HG02763 (cell line): ENCODE measurements at regions not wholly inside any gene's neighbourhood (a gene's known extent, or its start where the extent isn't known, plus 50 kb on each side); places are given as distances from the start of the nearest gene placed in this dataset.

Experiments used
- ATAC-seq: cut with Tn5 transposase; IDR thresholded peaks from one replicate; pipeline ENCODE4 v1.9.1; 2021; ENCODE audit warnings: mild to moderate bottlenecking, moderate library complexity; ENCODE audit not compliant: unreplicated experiment

DNA sequence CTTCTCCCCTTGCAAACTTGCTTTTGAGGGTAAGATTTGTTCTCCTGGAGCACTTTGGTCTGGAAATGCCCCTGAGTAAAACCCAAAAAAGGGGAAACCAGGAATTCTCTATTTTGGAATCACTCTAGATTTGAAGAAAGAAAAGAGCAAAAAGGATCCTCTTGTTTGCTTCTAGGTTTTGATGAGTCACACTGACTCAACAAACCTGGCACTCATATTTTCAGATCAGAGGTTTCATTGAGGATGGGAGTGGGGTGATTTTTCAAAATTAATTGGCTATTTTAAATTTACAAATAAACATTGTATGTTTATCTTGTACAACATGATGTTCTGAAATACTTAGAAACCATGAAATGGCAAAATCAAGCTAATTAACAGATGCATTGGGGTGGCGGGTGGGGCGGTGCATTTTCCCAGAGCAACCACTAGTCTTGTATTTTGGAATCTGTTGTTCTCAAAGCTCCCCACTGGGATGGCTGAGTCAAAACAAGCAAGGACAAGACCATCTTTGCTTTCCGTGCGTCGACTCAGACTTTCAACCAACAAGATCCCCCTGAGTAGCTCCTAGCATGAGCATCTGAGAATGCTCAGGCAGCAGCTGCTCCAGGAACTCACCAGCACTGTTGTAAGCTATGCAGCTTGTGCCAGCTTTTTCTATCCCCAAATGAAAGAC is 451.4 kb downstream of the WDR72 start:
- no peak for ATAC-seq

DNA sequence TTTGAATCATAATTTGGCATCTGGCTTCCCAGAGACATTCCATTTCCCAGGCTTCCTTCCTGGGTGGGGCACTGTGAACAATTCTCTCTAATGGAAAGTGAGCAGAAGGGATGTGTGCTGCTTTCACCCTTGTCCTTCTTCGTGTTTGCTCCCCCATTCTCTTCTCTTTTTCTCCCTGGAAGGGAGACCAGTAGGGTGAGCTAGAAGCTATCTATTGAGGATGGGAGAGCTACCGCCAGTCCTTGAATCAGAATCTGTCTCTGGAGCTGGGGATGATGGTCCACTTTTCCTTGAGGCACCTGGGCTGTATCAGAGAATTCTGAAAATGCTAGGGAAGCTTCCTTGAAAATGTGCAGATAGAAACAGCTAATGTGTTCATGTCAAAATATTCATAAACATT is 453.9 kb downstream of the WDR72 start:
- no peak for ATAC-seq

DNA sequence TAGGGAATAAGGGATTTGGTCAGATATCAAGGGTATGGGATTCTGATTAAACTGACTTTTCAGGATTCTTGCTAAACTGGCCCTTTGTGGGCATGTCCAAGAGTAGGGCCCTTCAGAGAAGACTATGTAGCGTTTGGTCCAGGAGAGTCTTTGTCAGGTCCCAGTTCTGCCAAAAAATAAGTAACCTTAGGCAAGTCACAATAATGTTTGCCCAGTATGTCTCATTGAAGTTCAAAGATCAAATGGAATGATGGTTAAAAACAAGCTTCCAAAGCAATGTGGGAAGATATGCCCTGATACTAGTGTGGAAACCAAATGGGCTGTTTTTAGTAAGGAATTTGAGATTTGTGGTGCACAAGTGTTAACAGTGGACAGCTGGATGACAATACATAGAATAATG is 454.4 kb downstream of the WDR72 start:
- no peak for ATAC-seq

DNA sequence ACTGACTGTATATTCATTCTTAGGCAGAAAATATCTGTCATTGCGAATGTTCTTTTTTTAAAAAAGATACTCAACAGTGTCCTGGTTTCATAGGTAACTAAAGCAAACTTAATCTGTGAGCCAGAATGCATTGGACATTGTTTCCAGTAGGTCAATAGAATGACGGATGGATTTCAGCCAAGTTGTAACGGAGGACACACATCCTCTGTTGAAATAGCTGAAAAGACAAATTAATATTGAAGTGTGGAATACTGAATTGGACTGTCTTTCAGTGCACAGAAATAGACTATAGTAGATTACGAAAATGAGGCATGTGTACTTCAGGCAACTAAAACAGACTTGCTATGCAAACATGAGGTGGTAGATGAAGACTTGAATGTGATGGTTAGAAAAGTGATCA is 461.6 kb downstream of the WDR72 start:
- ATAC-seq = no peak

DNA sequence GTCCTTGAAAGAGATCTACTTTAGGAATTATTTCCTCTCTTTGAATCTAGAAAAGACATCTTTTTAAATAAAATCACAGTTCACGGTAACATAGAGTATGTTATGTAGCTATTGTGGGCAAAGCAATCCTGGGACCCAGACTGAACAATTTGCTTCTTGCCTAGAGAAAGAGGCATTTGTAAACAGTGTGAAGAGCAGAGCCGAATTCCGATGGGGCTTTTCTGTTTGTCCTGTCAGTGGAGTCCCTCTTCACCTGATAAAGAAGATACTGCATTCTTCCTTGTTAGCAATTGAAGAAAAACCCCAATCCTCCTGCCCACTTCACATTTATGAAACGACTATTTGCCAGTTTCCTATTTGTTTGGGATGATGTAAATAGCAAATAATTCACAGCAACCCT is 462.9 kb downstream of the WDR72 start:
- no peak for ATAC-seq

DNA sequence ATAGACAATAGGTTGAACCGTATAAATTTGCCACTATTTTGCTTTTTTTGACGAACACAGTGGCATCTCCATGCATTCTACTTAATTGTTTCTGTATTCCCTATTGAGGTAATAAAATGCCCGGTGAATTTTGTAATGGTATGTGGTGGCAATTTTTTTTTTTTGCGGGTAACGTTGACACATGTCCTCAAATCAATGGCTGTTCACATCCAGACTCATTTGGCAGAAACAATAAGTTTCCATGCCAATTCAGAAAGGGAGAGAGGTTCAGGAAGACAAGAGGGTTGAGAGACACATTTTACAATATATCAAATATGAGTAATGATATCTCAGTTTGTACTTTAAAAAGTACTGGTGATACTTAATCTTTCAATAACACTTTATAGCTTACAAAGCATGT is 463.9 kb downstream of the WDR72 start:
- no peak for ATAC-seq

DNA sequence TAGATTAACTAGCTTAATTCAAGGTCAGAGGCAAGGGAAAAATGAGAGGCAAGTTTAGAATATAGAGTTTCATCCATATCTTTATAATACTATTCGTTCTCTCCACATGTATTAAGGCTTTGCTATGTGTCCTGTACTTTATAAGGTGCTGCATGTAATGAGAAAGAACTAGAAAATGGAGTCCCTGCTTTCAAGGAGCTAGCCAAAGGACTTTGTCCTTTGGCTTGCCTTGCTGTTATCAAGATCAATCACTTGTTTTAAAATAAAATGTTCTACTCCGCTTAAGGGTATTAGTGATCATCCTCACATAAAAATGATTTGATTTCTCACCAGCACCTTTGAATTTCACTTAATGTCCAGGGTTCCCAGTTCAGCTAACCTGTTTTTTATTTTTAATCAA is 470.9 kb downstream of the WDR72 start:
- ATAC-seq = no peak

DNA sequence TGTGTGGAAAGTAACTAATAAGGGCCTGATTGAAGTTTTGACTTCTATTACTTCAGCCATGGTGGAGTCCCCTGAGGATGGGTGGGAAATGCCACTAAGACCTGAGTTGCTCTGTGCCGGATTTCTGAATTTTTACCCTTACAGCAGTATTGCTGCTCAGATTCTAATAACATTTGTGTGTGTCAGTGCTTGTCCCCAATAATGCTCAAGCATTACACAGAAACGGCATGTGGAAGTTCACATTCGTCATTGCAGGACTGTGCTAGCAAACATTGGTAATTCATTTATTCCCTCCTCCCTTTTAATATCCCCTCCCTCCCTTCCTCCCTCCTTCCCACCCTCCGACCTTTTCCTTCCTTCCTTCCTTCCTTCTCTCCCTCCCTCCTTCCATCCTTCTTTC is 484.5 kb upstream of the ONECUT1 start:
- no peak for ATAC-seq

DNA sequence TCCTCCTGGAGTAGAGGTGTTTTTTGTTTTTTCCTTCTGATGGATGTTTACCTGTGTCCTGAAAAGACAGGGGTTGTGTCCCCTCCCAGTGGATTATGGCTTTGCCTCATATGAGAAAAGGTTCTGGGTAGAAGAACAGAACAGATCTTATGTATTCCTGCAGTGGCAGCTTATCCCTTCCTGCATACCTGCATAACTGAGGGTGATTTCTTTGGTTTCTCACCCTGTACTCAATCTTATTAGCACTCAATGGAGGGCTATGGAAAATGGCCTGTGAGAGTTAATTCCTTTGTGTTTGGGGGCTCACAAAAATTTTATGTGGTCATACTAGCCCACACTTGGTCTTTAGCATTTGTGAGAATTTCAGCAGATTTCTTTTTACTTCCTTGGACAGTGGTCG is 482.0 kb upstream of the ONECUT1 start:
- ATAC-seq = no peak

DNA sequence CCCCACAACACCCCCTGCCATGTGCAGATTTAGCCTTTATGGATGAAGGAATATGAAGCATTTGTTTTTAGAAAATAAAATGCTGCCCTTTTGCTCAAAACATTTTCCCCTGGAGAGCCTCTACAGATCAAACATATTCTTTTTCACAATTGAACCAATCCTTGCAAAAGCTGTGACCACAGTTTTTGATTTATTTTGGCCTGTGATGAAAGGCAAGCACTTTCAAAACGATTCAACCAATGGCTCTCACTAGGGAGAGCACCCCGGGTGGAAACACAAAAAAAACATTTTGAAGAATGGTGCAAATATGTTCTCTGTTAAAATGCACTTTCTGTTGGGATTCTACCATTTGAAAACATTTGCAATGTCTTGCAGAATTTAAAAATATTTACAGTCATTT is 476.0 kb upstream of the ONECUT1 start:
- ATAC-seq = no peak

DNA sequence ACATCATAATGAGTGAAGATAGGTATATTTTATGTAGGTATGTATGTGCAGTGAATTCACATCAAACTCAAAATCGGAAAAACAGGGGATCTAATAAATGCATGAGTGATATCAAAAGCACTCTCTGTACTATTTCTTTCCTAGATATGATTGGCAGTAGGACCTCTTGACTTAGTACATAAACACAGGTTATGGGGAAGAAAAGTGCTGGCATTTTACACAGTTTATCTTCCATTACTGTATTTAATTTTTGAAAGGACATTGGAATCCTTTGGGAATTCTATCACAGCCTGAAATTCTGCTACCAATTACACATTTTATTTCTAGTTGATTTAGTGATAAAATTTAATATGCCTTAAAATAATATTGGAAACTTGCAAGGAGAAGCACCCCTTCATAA is 470.5 kb upstream of the ONECUT1 start:
- ATAC-seq = no peak

DNA sequence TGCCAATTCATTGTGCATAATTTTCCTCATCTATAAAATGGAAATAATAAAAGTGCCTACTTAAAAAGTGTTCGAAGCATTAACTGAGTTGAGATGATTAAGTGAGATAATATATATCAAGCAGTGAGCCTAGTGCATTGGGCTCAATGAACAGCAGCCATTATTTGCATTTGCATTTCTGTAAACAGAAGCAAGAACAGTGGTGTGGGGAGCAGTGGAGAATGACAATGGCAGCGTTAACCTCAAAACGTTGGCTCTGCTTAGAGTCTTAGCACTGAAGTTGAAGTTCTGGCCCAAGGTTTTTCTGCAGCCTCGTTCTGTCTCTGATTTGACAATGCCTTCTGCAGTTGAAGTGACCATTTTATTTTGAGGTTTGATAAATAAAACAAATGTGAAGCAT is 466.3 kb upstream of the ONECUT1 start:
- ATAC-seq = no peak

DNA sequence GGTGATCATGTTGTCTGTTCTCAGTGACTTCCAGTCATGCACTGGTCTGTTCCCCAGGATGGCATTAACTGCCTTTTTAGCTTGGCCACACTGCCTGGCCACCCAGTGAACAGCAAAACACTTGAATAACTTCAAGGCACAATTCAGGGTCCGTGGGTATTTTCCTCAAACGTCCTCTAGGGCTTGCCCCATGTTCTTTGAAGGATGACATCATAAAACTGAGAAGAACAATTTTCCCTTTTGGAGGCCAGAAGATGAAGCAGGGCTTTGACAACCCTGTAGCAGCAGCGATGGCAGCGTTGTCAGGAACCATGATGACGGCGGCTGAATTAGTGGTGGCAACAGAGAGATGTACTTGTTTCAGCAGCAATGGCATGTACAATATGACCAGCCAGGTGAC is 465.9 kb upstream of the ONECUT1 start:
- ATAC-seq = no peak

DNA sequence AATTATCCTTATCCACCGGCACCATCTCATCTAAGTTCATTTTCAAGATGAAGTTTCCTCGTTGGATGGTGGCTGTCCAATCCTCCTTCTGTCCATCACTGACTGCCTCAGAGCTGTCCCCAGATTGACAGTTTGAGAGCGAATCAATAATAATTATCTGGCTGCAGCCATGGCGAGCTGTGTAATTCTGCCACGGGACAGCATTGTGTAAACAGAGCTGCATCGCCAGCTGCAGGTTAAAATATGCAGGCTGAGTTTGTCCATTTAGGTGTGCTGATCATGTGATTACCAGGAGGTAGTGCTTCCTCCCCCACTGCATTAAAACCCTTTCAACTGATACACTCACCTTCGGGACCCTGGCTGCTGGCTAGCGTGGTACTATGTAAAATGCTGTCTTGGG is 461.9 kb upstream of the ONECUT1 start:
- ATAC-seq = no peak

DNA sequence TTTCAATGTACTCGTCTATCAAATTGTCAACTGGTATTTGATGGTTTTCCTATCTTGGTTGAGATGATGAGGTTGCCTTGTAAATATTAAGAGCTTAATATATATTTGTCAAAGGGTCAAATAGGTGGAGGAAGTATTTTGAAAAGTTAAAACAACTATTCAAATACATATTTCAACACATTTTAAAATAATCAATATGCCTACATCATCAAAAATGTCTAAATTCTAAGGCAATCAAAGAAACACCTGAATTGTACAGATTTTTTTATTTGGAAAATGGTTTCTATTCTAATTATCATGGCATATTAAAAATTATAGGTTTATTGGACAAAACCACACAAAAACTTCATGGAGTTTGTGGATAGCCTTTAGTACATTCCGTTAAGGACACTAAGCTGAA is 461.4 kb upstream of the ONECUT1 start:
- ATAC-seq = no peak

DNA sequence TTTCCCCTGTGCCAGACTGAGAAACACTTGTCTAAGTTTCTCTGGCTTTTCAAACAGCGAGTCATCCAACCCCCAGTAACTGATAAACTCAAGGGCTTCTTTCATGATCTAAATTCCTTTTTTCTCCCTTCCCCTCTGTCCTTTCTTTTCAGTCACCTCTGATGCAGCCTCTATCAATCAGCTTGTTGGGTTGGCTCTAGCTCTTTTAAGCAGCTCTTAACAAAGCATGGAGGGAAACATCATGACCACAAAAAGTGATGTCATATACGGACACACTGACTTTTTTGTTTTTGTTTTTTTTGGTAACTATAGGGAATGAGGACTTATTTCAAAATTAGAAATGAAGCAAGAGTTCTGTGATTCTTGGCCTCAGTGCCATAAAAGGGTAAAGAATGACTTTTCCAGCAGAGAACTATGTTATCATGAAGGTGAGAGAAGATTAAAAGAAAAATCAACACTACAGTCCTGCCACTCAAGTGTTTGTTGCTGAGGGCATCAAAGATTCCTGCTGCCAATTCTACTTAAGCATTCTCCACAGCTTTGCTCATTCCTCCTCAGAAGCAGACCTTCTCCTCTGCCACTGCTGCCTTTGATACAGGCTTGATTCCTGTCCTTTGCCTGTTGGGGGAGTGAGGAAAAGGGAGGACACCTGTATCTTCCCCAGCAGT is 457.0 kb upstream of the ONECUT1 start:
- no peak for ATAC-seq

DNA sequence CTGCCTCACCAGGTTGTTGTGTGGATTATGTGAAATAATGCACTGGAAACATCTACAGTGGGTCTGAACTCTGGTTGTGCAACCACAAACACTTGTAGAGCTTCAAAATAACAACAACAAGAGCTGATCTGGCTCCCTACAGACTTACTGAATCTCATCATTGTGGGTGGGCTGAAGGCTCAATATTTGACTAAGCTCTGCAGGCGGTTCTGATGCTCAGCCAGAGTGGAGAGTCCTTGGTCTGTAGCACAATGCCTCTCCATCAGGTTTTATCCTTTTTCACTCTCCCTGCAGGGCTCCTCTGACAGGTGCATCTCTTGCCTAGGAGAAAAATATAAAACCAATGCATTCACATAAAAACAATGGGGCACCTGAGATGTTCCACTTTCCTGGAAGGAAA is 456.3 kb upstream of the ONECUT1 start:
- ATAC-seq = no peak

DNA sequence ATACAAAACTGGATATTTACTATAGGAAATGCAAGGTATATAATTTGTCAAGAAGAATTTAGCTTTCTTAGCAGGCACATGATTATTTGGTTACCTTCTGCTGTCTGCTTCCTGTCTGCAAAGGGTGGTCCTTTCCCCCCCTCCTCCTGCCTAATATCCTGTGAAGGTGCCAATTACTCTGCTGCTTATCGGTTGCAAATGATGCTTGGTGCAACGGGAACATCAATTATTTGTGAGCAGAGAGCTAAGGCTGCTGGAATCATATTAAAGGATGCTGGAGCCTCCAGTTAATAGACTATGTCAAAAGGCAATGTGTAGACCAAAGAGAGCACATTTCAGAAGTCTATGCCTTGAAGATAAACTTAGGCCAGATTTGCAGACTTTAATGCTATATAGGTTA is 443.7 kb upstream of the ONECUT1 start:
- ATAC-seq = no peak

DNA sequence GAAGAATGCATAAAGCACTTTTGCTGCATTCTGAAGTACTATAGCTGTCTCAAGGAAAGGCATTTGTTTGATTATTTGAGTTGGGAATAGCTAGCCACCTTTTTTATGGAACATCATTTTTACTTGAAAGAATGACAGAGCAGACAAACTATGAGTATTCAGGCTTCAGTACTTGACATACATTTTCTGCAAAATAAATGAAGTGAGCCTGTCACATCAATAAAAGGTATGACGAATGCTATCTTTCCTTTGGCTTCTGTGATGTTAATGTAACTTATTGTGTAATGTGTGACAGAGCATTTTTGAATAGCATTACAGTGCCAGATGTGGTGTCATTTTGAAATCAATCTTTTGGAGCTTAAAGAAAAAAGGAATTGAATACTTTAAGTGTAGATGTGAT is 440.3 kb upstream of the ONECUT1 start:
- ATAC-seq = no peak

DNA sequence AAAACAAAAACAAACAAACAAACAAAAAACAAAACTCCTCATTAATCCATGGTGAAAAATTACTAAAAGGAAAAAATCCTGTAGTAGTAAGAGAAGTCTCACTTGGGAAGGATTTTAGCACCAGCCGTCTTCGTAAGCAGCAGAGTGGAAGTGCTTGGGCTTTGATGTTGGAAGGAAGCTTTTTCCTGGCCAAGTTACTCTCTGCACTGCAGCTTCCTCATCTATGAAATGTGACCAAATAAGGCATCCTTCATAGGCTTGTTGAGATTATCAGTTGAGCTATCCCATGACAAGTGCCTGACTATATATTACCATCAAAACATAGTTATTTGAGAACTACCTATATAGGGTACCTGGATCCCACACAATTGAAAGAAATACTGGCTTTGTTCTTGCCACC is 436.4 kb upstream of the ONECUT1 start:
- ATAC-seq = no peak

DNA sequence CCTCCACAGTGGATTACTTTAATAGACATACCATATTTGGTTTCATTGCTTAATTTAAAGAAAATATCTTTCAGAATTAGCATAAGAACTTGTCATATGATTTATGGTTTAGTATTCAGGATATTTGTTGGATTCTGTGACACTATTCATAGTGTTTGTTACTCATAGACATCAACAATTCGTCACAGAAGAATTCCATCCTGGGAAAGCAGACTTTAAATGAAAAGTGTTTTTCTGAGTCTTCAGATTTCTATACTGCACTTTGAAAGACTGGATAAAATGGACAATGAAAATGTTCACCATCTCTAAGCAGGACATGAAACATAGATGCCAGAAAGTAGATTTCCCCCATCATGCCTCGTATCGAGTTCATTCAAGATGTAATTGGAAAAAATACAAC is 435.6 kb upstream of the ONECUT1 start:
- ATAC-seq = no peak

DNA sequence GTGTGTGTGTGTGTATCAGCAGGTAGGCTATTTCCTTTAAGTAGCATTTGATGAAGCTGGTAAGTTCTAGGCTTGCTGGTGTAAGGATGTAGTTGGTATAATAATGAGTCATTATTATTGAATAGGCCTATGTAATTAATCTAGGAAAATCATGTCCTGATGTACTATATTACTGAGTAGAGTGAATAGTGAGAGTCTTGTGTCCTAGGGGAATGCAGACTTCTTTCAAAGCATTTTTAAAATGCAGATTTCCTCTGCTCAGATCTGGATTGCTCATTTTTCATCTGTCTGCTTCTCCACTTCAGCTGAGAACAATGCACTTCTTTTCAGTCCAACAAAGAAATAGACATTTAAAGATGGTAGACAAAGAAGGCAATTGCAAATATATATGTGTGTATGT is 434.2 kb upstream of the ONECUT1 start:
- ATAC-seq = no peak

DNA sequence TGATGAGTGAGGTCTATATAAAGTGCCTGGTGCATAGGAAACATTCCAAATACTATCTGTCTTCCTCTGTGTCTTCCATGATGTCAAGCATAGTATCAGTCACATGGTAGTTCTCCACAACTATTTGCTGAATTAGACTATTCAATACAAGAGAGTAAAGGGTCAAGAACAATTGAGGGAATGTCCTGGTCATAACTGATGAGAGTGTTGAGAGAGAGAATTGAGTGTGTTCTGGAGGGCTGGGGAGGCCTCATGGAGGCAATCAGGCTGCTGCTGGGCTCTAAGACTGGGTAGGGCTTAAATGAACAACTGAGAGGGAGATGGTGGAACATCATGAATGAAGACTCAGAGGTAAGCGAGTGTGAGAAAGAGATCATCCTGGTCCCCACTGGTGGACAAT is 433.7 kb upstream of the ONECUT1 start:
- no peak for ATAC-seq
